ENCODE measurements at regions not wholly inside any gene's neighbourhood (a gene's known extent, or its start where the extent isn't known, plus 50 kb on each side); places are given as distances from the start of the nearest gene placed in this dataset.

DNA sequence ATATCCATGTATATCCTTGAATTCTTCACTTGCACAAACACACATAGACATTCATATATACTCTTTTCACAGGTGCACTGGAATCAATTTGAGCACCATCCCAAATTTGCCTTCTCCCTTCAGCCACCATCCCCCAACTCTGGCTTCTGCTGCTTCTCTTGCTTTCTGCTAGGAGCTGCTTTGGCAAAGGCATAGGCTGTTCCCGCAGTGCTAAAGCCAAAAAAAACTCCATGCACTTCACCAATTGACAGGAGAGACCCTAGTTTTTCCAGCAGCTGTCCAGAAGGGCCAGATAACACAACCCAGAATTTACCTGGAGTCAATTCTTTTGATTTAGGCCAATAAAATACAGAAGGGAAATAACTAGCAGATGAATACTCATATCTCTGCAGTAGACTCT lies 251.3 kb downstream of the NR2F1-AS1 start:
- TF ChIP-seq, protein P1, sequence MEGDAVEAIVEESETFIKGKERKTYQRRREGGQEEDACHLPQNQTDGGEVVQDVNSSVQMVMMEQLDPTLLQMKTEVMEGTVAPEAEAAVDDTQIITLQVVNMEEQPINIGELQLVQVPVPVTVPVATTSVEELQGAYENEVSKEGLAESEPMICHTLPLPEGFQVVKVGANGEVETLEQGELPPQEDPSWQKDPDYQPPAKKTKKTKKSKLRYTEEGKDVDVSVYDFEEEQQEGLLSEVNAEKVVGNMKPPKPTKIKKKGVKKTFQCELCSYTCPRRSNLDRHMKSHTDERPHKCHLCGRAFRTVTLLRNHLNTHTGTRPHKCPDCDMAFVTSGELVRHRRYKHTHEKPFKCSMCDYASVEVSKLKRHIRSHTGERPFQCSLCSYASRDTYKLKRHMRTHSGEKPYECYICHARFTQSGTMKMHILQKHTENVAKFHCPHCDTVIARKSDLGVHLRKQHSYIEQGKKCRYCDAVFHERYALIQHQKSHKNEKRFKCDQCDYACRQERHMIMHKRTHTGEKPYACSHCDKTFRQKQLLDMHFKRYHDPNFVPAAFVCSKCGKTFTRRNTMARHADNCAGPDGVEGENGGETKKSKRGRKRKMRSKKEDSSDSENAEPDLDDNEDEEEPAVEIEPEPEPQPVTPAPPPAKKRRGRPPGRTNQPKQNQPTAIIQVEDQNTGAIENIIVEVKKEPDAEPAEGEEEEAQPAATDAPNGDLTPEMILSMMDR (conservative IDR thresholded peaks at IDR 0.05; ENCODE audit: low read depth in 2 of 2), result no peak
- TF ChIP-seq, protein P2, sequence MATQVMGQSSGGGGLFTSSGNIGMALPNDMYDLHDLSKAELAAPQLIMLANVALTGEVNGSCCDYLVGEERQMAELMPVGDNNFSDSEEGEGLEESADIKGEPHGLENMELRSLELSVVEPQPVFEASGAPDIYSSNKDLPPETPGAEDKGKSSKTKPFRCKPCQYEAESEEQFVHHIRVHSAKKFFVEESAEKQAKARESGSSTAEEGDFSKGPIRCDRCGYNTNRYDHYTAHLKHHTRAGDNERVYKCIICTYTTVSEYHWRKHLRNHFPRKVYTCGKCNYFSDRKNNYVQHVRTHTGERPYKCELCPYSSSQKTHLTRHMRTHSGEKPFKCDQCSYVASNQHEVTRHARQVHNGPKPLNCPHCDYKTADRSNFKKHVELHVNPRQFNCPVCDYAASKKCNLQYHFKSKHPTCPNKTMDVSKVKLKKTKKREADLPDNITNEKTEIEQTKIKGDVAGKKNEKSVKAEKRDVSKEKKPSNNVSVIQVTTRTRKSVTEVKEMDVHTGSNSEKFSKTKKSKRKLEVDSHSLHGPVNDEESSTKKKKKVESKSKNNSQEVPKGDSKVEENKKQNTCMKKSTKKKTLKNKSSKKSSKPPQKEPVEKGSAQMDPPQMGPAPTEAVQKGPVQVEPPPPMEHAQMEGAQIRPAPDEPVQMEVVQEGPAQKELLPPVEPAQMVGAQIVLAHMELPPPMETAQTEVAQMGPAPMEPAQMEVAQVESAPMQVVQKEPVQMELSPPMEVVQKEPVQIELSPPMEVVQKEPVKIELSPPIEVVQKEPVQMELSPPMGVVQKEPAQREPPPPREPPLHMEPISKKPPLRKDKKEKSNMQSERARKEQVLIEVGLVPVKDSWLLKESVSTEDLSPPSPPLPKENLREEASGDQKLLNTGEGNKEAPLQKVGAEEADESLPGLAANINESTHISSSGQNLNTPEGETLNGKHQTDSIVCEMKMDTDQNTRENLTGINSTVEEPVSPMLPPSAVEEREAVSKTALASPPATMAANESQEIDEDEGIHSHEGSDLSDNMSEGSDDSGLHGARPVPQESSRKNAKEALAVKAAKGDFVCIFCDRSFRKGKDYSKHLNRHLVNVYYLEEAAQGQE (IDR thresholded peaks at IDR 0.05; ENCODE audit: unreplicated experiment), result no peak
- TF ChIP-seq POLR2AphosphoS5 (IDR thresholded peaks at IDR 0.05; ENCODE audit: low read depth) (no peak), EZH2 (IDR thresholded peaks at IDR 0.05; ENCODE audit: low read depth, unreplicated experiment) (no peak), STAT1 (IDR thresholded peaks at IDR 0.05; ENCODE audit: unreplicated experiment) (no peak), CREB1 (CRISPR knock-in tag; IDR thresholded peaks at IDR 0.05; ENCODE audit: low read depth) (no peak), JUNB (IDR thresholded peaks at IDR 0.05; ENCODE audit: unreplicated experiment) (no peak), NANOG (IDR thresholded peaks at IDR 0.05; ENCODE audit: borderline replicate concordance) (no peak), EZH2phosphoT487 (IDR thresholded peaks at IDR 0.05; ENCODE audit: unreplicated experiment) (no peak), ZNF331 (CRISPR knock-in tag; IDR thresholded peaks at IDR 0.05; ENCODE audit: low read depth) (no peak), ZNF114 (CRISPR knock-in tag; IDR thresholded peaks at IDR 0.05) (no peak)
- TF ChIP-seq, protein P3, sequence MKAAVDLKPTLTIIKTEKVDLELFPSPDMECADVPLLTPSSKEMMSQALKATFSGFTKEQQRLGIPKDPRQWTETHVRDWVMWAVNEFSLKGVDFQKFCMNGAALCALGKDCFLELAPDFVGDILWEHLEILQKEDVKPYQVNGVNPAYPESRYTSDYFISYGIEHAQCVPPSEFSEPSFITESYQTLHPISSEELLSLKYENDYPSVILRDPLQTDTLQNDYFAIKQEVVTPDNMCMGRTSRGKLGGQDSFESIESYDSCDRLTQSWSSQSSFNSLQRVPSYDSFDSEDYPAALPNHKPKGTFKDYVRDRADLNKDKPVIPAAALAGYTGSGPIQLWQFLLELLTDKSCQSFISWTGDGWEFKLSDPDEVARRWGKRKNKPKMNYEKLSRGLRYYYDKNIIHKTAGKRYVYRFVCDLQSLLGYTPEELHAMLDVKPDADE (IDR thresholded peaks at IDR 0.05), result no peak

Measured in GM23338 (cell line).